Motor neuron (in vitro differentiated cells): ENCODE measurements at regions not wholly inside any gene's neighbourhood (a gene's known extent, or its start where the extent isn't known, plus 50 kb on each side); places are given as distances from the start of the nearest gene placed in this dataset.
"Not testable (repeated sequence)": the region's sequence is repeated elsewhere in the genome, so short reads cannot be mapped to it uniquely, and the experiment has no call there.

Experiments
- ATAC-seq, 8 experiments: fragments of 200-7000 bp; cut with Tn5 transposase; replicated peaks in 6 of 8; 2 replicates each; pipeline ENCODE4 v1.8.0; 2021; ENCODE audit warnings: mild to moderate bottlenecking in 8 of 8, moderate library complexity in 8 of 8
- H3K27ac ChIP-seq, 2 donors: fragments of 250-450 bp; sonication (Bioruptor Pico); 2 replicates each; pipeline ENCODE4 v1.9.0; 2021; ENCODE audit warnings: antibody characterized with exemption in 2 of 2, mild to moderate bottlenecking in 2 of 2, moderate library complexity in 1 of 2
- H3K4me1 ChIP-seq, 2 donors: fragments of 250-450 bp; sonication (Bioruptor Pico); replicated peaks in 1 of 2; 2 replicates each; pipeline ENCODE4 v1.6.1; 2021; ENCODE audit warnings: antibody characterized with exemption in 2 of 2, mild to moderate bottlenecking in 2 of 2, moderate library complexity in 1 of 2
- H3K4me3 ChIP-seq, 5 donors: fragments of 250-450 bp; sonication (Bioruptor Pico); 2 replicates each; pipeline ENCODE4 v1.9.0; 2021; ENCODE audit warnings: antibody characterized with exemption in 5 of 5, mild to moderate bottlenecking in 5 of 5, moderate library complexity in 4 of 5
- WGBS, 10 experiments: fragments of 450-650 bp; shearing (Covaris generic); methylation state at CpG; one replicate each; pipeline ENCODE4 v1.0.0; 2022; 5-methylcytosine and 5-hydroxymethylcytosine counted together
- in situ Hi-C, 9 experiments: fragments of 400-800 bp; cut with MboI; loops; one replicate each; pipeline ENCODE4 v1.15.0; 2021; ENCODE audit warnings: low sequenced_read_pairs in 9 of 9, low pct_unique_long_range_greater_than_20kb in 2 of 9; ENCODE audit not compliant: unreplicated experiment in 9 of 9

DNA sequence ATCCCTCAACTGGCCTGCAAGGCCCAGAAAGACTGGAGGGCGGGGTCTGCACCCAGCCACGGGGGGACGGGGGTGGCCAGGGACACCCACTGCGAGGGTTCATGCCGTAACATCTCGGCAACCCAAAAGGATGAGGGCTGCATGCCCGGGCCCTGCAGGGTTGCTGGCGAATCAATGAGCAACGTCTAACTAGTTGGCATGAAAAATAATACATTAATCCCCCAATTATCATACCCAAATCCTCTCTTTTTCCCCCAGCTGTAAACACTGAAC is 232.2 kb downstream of the TUBA3C start:
- Histone ChIP-seq H3K4me3 (no peak overlapping the region), H3K27ac (no peak overlapping the region), H3K4me1 (no peaks in the 10 kb centered on the region)
- in situ Hi-C loops: no loop called here
- ATAC-seq: no peak
- 10 to 80% methylated on average over 1 to 2 of the region's 9 CpGs; no CpG with 5 or more reads in 8 of the 10 experiments for WGBS, 10 experiments

GRCh38 chr13:18948664-18949488 is 232.7 kb downstream of the TUBA3C start:
- no peak overlapping the region for H3K27ac ChIP-seq
- no peak overlapping the region for H3K4me3 ChIP-seq
- 10 to 80% (median 65%) methylated on average over 1 to 9 of the region's 19 CpGs; no CpG with 5 or more reads in 4 of the 10 experiments for WGBS, 10 experiments
- H3K4me1 ChIP-seq: no peaks in the 10 kb centered on the region
- in situ Hi-C loops: no loop called here
- ATAC-seq: peak in 1 of 8 experiments; percentile 20

GRCh38 chr13:18948012-18948663 is 233.5 kb downstream of the TUBA3C start:
- H3K4me3 ChIP-seq: no peak overlapping the region
- H3K27ac ChIP-seq: no peak overlapping the region
- WGBS, 10 experiments: 73 to 100% methylated on average over 1 of the region's 5 CpGs; no CpG with 5 or more reads in 8 of the 10 experiments
- H3K4me1 ChIP-seq: no peaks in the 10 kb centered on the region
- no peak for ATAC-seq
- in situ Hi-C loops: no loop called here

DNA sequence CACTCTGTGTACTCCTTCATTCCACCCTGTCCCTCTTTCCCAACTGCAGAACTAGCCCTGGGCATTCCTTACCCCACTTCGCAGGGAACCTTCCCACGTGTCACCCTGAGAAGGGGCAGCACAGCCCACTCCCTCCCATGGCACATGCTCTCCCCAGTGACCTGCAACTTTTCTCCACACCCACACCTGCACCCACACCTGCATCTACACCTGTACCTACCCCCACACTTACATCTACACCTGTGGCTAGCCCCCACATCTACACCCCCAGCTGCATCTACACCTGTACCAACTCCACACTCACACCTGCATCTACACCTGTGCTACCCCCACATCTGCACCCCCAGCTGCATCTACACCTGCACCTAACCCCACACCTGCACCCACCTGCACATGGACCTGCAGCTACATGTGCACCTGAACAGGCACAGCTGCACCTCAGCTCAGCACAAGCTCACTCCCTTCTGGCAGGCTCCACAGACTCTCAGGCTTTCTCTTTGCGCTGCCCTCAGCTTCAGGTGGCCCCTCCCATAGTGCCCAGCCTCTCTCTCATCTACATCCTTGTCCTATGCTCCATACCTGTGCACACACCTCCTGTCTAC is 234.1 kb downstream of the TUBA3C start:
- ATAC-seq: no peak
- Histone ChIP-seq H3K27ac (no peak overlapping the region), H3K4me3 (no peak overlapping the region), H3K4me1 (no peaks in the 10 kb centered on the region)
- 17 to 20% methylated on average over 1 of the region's 3 CpGs; no CpG with 5 or more reads in 8 of the 10 experiments for WGBS, 10 experiments
- in situ Hi-C loops: no loop called here

DNA sequence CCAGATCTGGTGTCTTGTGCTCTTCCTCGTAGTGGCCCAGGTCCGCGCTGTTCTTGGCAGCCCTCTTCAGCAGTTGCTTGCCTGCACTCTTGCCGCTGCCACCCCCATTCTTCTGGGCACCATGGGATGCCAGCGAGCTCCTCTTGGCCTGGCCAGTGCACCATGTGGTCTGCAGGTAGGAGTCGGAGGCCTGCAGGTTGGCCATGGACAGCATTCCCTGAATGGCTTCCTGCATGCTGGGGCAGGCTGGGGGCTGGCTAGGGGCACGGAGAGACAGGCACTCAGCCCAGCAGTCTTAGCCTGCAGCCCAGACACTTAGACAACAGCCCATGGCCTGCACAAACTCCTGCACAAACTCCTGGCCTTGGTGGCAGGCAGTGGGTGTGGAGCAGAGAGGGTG is 234.9 kb downstream of the TUBA3C start:
- H3K4me3 ChIP-seq: no peak overlapping the region
- WGBS, 10 experiments: 0 to 9% (median 1%) methylated on average over 1 to 7 of the region's 7 CpGs; no CpG with 5 or more reads in 6 of the 10 experiments
- in situ Hi-C loops: no loop called here
- no peaks in the 10 kb centered on the region for H3K4me1 ChIP-seq
- no peak for ATAC-seq
- no peak overlapping the region for H3K27ac ChIP-seq

DNA sequence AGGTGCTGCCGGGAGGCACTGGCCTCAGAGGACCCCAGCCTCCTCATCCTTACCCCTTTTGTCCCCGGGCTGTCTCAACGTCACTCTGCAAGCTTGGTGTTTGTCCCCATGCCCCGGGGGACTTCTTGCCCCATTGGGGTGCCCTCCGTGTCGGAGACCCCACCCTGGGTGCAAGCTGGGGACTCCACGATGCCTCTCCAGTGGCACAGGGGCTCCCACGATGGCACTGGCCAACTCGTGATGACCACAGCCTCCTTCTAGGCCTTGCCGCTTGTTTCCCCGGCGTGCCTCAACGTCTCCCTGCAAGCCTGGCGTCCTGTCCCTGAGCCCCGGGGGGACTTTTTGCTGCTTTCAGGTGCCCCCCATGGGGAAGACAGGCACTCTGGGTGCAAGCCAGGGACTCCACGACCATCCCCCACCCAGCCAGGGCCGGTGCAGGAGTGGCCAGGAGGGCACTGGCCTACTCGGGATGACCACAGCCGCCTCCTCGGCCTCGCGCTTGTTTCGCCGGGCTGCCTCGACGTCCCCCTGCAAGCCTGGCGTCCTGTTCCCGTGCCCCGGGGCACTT is 237.0 kb downstream of the TUBA3C start:
- ATAC-seq: no peak
- Histone ChIP-seq H3K27ac (no peak overlapping the region), H3K4me3 (no peak overlapping the region), H3K4me1 (no peaks in the 10 kb centered on the region)
- in situ Hi-C loops: no loop called here
- WGBS, 10 experiments: 40 to 63% (median 60%) methylated on average over 1 to 3 of the region's 29 CpGs; no CpG with 5 or more reads in 6 of the 10 experiments

DNA sequence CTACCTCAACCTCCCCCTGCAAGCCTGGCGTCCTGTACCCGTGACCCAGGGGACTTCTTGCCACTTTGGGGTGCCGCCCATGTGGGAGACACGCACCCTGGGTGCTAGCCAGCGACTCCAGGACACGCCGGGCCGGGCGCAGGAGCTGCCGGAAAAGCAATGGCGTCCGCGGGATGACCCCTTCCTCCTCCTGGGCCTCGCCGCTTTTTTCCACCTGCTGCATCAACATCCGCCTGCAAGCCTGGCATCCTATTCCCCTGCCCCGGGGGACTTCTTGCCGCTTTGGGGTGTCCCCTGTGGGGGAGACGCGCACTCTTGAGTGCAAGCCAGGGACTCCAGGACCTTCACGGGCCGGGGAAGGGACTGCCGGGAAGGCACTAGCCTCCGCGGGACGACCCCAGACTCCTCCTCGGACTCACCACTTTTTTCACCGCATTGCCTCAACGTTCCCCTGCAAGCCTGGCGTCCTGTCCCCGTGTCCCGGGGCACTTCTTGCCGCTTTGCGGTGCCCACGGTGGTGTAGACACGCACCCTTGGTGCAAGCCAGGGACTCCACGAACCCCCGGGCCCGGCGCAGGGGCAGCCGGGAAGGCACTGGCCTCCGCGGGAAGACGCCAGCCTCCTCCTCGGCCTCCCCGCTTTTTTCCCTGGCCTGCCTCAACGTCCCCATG is 237.8 kb downstream of the TUBA3C start:
- Histone ChIP-seq H3K4me3 (no peak overlapping the region), H3K4me1 (no peaks in the 10 kb centered on the region), H3K27ac (no peak overlapping the region)
- no peak for ATAC-seq
- in situ Hi-C loops: no loop called here
- WGBS, 10 experiments: 58 to 100% (median 76%) methylated on average over 4 to 6 of the region's 47 CpGs; no CpG with 5 or more reads in 7 of the 10 experiments

DNA sequence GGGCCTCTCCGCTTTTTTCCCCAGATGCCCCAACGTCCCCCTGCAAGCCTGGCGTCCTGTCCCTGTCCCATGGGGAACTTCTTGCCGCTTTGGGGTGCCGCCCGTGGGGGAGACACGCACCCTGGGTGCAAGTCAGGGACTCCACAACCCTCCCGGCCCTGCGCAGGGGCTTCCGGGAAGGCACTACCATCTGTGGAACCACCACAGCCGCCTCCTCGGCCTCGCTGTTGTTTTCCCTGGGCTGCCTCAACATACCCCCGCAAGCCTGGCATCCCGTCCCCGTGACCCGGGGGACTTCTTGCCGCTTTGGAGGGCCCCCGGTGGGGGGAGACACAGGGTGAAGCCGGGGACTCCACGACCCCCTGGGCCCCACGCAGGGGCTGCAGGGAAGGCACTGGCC is 238.4 kb downstream of the TUBA3C start:
- no peaks in the 10 kb centered on the region for H3K4me1 ChIP-seq
- ATAC-seq: no peak
- WGBS, 10 experiments: 50 to 100% (median 79%) methylated on average over 1 to 6 of the region's 22 CpGs; no CpG with 5 or more reads in 7 of the 10 experiments
- no peak overlapping the region for H3K27ac ChIP-seq
- no peak overlapping the region for H3K4me3 ChIP-seq
- in situ Hi-C loops: no loop called here

GRCh38 chr13:18936104-18936503 is 245.5 kb downstream of the TUBA3C start:
- Histone ChIP-seq H3K4me3 (no peak overlapping the region), H3K4me1 (no peaks in the 10 kb centered on the region), H3K27ac (no peak overlapping the region)
- in situ Hi-C loops: no loop called here
- WGBS, 10 experiments: 8 to 40% (median 31%) methylated on average over 2 to 3 of the region's 3 CpGs
- ATAC-seq: no peak

DNA sequence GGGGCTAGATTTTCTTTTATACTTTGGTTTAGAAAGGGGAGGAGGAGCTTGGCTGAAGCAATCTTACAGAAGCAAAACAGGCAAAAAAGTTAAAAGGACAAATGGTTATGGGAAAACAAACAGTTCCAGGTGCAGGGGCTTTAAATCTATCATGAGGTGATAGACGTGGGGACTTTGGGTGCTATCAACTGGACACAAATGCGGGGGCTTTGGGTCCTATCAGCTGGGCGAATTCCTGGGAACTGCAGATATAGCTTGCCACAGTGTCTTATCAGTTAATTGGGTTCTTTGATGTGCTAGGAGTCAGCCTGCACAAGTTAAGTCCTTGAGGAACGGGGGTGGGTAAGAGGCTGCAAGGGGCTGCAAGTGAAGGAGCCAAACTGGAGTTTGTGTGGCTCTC is 260.6 kb downstream of the TUBA3C start:
- WGBS, 10 experiments: 0 to 60% (median 28%) methylated on average over 1 to 3 of the region's 4 CpGs; no CpG with 5 or more reads in 2 of the 10 experiments
- Histone ChIP-seq H3K27ac (no peak overlapping the region), H3K4me3 (no peak overlapping the region), H3K4me1 (no peaks in the 10 kb centered on the region)
- ATAC-seq: no peak
- in situ Hi-C loops: no loop called here

DNA sequence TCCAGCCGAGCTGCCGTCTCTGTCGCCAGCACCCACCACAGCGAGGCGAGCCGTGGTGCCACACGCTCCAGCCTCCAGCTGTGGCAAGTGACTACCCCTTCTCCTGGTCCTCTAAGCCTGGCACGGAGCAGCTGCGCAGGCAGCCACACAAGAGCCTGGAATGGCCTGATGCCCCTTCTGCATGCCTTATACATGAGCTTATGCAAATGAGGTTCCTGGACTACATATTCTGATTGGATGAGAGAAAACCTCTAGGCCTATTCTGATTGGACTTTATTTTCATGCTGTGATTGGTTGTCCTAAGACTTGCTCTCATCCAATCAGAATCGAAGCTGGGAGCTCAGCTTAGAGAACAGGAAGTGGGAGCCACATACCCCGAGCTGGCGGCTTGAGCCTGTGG is 276.5 kb downstream of the TUBA3C start:
- H3K4me1 ChIP-seq, in situ Hi-C loops, H3K27ac ChIP-seq, ATAC-seq, H3K4me3 ChIP-seq: not testable (repeated sequence)
- 20 to 71% methylated on average over 5 of the region's 12 CpGs; no CpG with 5 or more reads in 8 of the 10 experiments for WGBS, 10 experiments

DNA sequence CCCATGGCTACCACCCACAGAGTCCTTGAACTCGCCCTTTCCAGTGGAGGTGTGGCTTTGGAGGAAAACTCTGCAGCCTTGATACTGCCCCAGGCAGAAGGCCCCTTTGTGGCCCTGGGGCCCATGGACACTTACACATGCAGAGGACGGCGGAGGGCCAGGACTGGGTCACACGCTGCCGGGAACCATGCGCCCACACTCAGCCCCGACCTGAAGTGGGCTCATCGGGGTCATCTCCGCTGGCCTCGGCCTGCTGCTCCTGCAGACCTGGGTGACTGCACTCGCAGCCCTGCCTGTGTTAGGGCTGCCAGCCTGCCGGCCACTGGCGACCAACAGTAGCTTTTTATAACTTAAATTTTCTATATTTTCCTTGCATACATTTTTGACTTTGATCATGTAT is 286.2 kb downstream of the TUBA3C start:
- 40% methylated on average over 1 of the region's 13 CpGs; no CpG with 5 or more reads in 9 of the 10 experiments for WGBS, 10 experiments
- H3K4me1 ChIP-seq, ATAC-seq, H3K4me3 ChIP-seq, in situ Hi-C loops, H3K27ac ChIP-seq: not testable (repeated sequence)

DNA sequence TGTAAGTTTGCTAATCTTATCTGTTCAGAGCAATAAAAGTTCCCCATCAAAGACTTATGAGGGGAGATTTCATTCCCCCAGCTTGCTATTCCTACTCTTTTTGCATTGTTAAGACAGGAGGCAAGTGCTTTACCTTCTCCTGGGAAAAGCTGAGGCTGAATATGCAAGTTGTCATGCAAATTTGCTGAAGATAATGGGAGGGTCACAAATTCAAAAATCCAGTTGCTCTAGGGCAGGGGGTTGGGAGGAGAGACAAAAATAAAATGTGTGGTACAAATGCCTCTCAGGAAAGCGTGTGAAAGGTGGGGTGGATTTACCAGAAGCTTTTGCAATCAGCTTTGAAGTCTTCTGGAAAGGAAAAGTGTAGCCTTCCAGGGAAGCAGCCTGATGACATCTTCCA is 290.4 kb downstream of the TUBA3C start:
- peak in 3 of 8 experiments; percentile 85 to 95 (median 88) for ATAC-seq
- H3K4me3 ChIP-seq, in situ Hi-C loops, H3K27ac ChIP-seq, H3K4me1 ChIP-seq: not testable (repeated sequence)
- 0% methylated on average over 1 of the region's 1 CpG; no CpG with 5 or more reads in 5 of the 10 experiments for WGBS, 10 experiments
